GM19043 (cell line): ENCODE measurements at regions not wholly inside any gene's neighbourhood (a gene's known extent, or its start where the extent isn't known, plus 50 kb on each side); places are given as distances from the start of the nearest gene placed in this dataset.
"Not testable (repeated sequence)": the region's sequence is repeated elsewhere in the genome, so short reads cannot be mapped to it uniquely, and the experiment has no call there.

Experiments used
- ATAC-seq: cut with Tn5 transposase; IDR thresholded peaks from one replicate; pipeline ENCODE4 v1.9.1; 2021; ENCODE audit warnings: low read depth; ENCODE audit not compliant: unreplicated experiment

GRCh38 chr15:26197719-26198118 lies 334.6 kb upstream of the ATP10A start:
- no peak for ATAC-seq

DNA sequence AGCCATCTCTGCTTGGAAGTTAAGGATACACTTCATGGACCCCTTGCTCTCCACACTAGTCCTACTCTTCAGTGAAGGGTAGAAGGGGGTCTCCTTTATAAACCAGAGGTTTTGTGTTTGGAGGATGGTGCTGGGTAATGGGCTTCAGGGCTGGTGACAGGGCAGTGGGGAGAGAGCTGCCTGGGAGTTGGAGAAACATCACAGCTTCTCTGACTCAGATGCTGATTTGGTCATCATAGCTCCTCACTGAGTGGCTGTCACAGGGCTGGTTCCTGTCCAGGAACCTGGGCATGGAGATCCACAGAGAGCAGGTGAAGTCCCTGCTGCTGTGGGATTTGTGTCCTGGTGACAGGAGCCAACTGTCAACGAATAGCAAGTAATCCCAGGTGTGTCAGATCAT lies 333.9 kb upstream of the ATP10A start:
- no peak for ATAC-seq

- ATAC-seq = no peak
Observed at GRCh38 chr15:26191193-26191592, 328.1 kb upstream of the ATP10A start.

DNA sequence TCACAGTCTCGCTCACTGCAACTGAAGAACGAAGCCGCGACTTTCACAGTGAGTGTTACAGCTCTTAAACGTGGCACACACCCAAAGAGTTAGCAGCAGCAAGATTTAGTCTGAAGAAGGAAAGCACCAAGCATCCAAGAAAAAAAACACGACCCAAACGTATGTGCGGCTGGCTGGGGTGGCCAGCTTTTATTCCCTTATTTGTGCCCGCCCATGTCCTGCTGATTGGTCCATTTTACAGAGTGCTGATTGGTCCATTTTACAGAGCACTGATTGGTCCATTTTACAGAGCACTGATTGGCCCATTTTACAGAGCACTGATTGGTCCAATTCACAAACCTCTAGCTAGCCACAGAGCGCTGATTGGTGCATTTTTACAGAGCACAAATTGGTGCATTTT lies 323.0 kb upstream of the ATP10A start:
- ATAC-seq = not testable (repeated sequence)

- ATAC-seq = no peak
Observed at GRCh38 chr15:26182441-26182840, 319.3 kb upstream of the ATP10A start.

DNA sequence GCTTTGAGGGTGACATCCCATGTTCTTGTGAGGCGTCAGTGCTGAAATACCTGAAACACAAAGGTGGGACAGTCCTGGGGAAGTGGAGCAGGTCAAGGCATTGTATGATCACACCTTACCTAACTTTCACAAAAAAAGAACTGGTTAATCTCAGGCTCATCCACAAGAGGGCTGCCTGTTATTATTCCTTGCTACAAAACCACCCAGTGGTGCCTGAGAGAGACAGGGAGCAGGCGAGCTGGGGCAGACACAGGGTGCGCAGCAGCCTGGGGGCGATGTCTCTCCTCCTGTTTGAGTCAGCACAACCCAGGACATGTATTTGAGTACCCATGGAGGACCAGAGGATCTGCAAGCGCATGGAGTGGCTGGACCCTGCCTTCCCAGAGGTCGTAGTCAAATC lies 316.8 kb upstream of the ATP10A start:
- ATAC-seq = no peak

GRCh38 chr15:26178640-26179220 lies 315.6 kb upstream of the ATP10A start:
- ATAC-seq = no peak

GRCh38 chr15:26177816-26178215 lies 314.7 kb upstream of the ATP10A start:
- ATAC-seq = no peak

DNA sequence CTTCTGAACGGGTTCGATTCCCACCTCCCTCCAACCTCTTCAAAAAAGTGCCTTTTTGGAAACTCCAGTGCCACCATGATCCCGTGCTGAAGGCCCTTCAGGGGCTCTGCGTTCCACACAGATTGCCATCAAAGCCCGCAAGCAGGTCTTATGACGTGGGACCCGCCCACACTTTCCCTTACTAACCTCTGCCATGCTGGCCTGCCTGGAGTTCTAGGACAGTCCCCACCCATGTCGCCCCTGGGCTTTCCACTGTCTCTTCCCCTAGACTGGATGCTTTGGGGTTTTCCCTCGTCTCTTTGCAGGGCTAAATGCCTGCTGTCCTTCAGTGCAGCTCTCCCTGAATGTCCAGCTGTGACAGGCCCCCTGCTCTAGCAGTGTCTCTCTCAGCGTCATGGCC lies 313.7 kb upstream of the ATP10A start:
- no peak for ATAC-seq

GRCh38 chr15:26171266-26171665 lies 308.1 kb upstream of the ATP10A start:
- ATAC-seq = no peak

DNA sequence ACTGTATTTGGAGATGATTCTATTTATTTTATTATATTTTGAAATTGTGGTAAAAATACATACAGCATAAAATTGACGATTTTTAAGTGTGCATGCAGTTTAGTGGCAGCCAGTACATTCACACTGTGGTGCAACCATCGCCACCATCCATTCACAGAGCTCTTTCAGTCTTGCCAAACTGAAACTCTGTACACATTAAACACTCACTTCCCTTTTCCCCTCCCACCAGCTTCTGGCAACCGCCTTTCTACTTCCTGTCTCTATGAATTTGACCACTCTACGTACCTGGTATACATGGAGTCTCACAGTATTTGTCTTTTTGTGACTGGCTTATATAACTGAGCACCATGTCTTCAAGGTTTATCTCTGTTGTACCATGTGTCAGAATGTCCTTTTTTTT lies 303.3 kb upstream of the ATP10A start:
- no peak for ATAC-seq

- ATAC-seq = no peak
Observed at GRCh38 chr15:26165546-26165945, 302.4 kb upstream of the ATP10A start.

DNA sequence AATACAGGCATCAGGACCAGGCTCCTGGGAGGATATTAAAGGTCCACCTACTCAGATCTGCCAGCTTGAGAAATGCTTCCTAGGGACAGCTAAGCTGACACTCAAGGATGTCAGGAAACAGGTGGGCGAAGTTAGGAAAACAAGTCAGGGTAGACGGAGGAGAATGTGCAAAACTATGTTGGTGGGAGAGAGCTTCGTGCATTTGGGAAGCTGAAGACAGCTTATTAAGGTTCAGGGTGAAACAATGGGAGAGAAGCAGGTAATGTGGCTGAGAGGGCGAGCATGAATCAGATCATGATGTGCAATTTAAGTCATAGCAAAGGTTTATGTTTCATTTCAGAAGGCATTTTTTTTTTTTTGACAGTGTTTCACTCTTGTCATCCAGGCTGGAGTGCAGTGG lies 297.2 kb upstream of the ATP10A start:
- no peak for ATAC-seq

DNA sequence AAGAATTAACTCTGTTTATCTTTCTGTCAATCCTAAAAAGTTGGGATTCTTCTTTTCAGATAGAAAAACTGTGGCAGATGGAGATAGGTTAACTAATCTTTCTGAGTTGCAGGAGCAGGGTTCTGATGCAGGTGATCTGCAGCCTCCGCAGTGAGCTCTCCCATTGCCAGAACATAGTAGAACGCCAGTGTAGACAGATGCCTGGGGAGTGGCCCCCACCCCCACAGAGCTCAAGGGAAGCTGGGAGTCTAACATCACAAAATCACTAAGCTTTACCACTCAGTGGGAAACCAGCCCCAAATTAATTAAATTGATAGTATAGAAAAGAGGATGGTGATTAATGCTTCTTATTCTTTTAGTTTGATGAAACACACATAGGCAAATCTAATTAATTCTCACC lies 295.0 kb upstream of the ATP10A start:
- ATAC-seq = no peak

DNA sequence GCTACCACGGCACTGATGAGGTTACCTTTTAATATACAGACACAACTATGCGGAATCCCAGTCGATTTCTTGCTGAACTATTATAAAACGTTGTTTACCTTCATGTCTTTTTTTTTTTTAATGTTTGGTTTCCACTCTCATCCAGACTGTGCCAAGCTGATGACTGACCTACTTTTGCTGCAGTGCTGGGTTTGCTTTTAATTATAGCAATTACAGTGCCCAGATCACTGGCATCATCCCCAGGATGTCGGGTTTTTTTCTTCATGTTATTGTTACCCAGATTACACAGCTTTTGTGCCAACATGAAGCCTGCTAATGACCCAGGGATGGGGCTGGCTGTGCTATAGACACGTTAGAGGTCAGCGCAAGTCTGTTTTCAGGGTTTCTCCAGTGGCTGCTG lies 294.0 kb upstream of the ATP10A start:
- ATAC-seq = no peak

- no peak for ATAC-seq
Observed at GRCh38 chr15:26156051-26156450, 292.9 kb upstream of the ATP10A start.

- no peak for ATAC-seq
Observed at GRCh38 chr15:26148156-26148860, 285.2 kb upstream of the ATP10A start.

DNA sequence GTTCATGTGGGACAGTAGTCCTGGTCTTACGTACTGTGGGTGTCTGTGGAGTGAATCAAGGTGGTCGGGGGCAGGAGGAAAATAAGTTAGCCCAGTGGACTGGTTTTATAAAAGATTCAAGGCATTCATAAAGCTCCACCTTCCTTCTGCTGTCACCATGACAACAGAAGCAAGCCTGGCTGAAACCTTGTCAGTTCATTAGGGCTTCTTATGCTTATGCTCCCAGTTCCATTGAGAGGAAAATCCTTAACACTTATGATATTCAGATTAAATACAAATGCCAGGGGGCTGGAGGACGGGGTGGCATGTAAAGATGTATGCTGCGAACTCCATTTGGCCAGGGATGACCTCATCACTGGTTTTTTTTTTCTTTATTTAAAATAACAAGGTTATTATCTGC lies 283.1 kb upstream of the ATP10A start:
- ATAC-seq = no peak

DNA sequence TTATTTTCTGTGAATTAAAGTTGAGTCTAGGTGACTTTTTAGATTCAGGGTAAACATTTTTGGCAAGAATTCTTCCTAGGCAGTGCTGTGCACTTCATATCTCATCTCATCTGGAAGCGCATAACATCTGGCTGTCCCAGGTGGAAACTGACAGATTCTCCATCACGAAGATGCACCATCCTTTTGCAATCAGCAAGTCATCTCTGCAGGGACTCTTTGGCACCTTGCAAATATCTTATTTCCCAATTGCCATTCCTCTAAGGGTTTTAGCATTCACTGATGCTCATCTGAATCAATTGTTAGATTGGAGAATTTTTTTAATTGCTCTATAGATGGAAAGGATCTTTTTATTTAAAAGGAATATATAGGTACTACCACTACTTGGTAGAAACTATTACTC lies 282.7 kb upstream of the ATP10A start:
- ATAC-seq = no peak

- no peak for ATAC-seq
Observed at GRCh38 chr15:26144836-26145235, 281.7 kb upstream of the ATP10A start.

DNA sequence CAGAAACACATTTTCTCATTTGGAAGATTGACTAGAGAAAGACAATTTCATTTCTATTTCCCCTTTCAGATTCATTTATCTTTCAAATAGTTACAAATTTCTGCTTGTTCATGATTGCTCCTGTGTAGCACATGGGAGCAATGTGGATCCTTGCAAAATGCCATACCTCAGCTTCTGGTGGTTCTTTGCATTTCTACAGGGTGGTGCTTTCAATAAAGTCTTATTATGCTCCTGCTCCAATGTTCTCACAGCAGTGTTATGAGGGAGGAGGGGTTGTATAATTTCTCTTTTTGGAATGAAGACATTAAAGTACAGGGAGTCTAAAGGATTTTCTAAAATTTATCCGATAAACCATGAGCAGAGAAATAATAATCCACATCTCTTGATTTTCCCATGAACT lies 280.1 kb upstream of the ATP10A start:
- ATAC-seq = no peak

DNA sequence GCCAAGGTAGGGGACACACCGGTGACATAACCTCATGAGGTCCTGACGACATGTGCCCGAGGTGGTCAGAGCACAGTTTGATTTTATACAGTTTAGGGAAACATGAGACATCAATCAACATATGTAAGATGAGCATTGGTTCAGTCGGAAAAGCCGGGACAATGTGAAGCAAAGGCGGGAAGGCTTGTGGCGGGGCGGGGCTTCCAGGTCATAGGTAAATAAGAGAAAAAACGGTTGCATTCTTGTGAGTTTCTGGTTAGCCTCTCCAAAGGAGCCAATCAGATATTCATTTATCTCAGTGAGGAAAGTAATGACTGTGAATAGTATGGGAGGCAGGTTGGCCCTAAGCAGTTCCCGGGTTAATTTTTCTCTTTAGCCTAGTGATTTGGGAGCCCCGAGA lies 271.7 kb upstream of the ATP10A start:
- ATAC-seq = no peak

- no peak for ATAC-seq
Observed at GRCh38 chr15:26134152-26134551, 271.0 kb upstream of the ATP10A start.
